Keratinocyte (primary cell): ENCODE measurements at regions not wholly inside any gene's neighbourhood (a gene's known extent, or its start where the extent isn't known, plus 50 kb on each side); places are given as distances from the start of the nearest gene placed in this dataset.

Experiments used
- DNase-seq: peaks from one replicate; pipeline ENCODE4 v3.0.0-alpha.2; 2011; ENCODE audit warnings: low read depth, missing footprints, low spot score
- FAIRE-seq: peaks from 2 replicates; lab custom pipeline; 2011; peaks lifted over from hg19 to GRCh38; lab: Jason Lieb, UNC
- H2AFZ ChIP-seq: 2 replicates; pipeline ENCODE4 v1.6.0; 2012; ENCODE audit warnings: low read length, control low read depth, inconsistent platforms; ENCODE audit not compliant: control insufficient read depth
- H3K27ac ChIP-seq: 2 replicates; pipeline ENCODE4 v1.5.1; 2011; ENCODE audit warnings: low read length; ENCODE audit not compliant: control insufficient read depth, insufficient read depth
- H3K27me3 ChIP-seq: 3 replicates; pipeline ENCODE4 v1.6.0; 2011; ENCODE audit warnings: low read length; ENCODE audit not compliant: control insufficient read depth, insufficient read depth; ENCODE audit errors: extremely low read depth
- H3K36me3 ChIP-seq, 2 experiments: 2 replicates in 1 of 2; 3 replicates in 1 of 2; pipeline ENCODE4 v1.5.1; 2011; ENCODE audit warnings: low read length in 2 of 2, mild to moderate bottlenecking in 1 of 2; ENCODE audit not compliant: control insufficient read depth in 2 of 2, insufficient read depth in 2 of 2; ENCODE audit errors: extremely low read depth in 1 of 2
- H3K4me1 ChIP-seq: 3 replicates; pipeline ENCODE4 v1.5.1; 2011; ENCODE audit warnings: low read length; ENCODE audit not compliant: control insufficient read depth, insufficient read depth; ENCODE audit errors: extremely low read depth
- H3K4me2 ChIP-seq: 3 replicates; pipeline ENCODE4 v1.6.0; 2011; ENCODE audit warnings: low read depth, low read length; ENCODE audit not compliant: control insufficient read depth, insufficient read depth; ENCODE audit errors: extremely low read depth
- H3K4me3 ChIP-seq, 3 experiments: fragments of 200-600 bp in 1 of 3; sonication (generic) in 1 of 3; 2 replicates in 2 of 3; 3 replicates in 1 of 3; pipeline ENCODE4 v1.5.1; 2011 to 2016; ENCODE audit warnings: low read length in 3 of 3, mild to moderate bottlenecking in 3 of 3, control low read depth in 2 of 3, inconsistent platforms in 1 of 3, low read depth in 1 of 3, mixed read lengths in 1 of 3, mixed run types in 1 of 3, moderate library complexity in 1 of 3; ENCODE audit not compliant: control insufficient read depth in 2 of 3, insufficient read depth in 2 of 3; ENCODE audit errors: extremely low read depth in 1 of 3
- H3K79me2 ChIP-seq: 2 replicates; pipeline ENCODE4 v1.6.0; 2012; ENCODE audit warnings: low read length; ENCODE audit not compliant: control insufficient read depth, insufficient read depth
- H3K9ac ChIP-seq: 3 replicates; pipeline ENCODE4 v1.6.0; 2011; ENCODE audit warnings: low read length; ENCODE audit not compliant: control insufficient read depth, insufficient read depth; ENCODE audit errors: extremely low read depth
- H3K9me1 ChIP-seq: 3 replicates; pipeline ENCODE4 v1.6.0; 2011; ENCODE audit warnings: low read length; ENCODE audit not compliant: control insufficient read depth, insufficient read depth; ENCODE audit errors: extremely low read depth
- H3K9me3 ChIP-seq: 2 replicates; pipeline ENCODE4 v1.5.1; 2012; ENCODE audit warnings: low read depth, low read length; ENCODE audit not compliant: control insufficient read depth
- H4K20me1 ChIP-seq: 3 replicates; pipeline ENCODE4 v1.6.0; 2011; ENCODE audit warnings: low read length; ENCODE audit not compliant: control insufficient read depth, insufficient read depth; ENCODE audit errors: extremely low read depth
- EZH2 ChIP-seq: IDR thresholded peaks from one replicate; pipeline ENCODE4 v1.6.1; 2012; ENCODE audit warnings: inconsistent platforms, mild to moderate bottlenecking, low read length, moderate library complexity
- dilution Hi-C: fragments of 300-500 bp; cut with MboI; formaldehyde crosslinking; loops from one replicate; pipeline ENCODE4 v1.7.0; 2020; ENCODE audit warnings: low sequenced_read_pairs; ENCODE audit not compliant: extremely low pct_ligation_motif_present
- TF ChIP-seq, protein P1 (sequence below), 3 experiments: IDR thresholded peaks in 1 of 3; conservative IDR thresholded peaks in 1 of 3; optimal IDR thresholded peaks in 1 of 3; 2 replicates in 2 of 3; 3 replicates in 1 of 3; pipeline versions ENCODE3 to v1.5.1; 2011; ENCODE audit warnings: low read length in 3 of 3, mild to moderate bottlenecking in 3 of 3, moderate library complexity in 2 of 3, control low read depth in 1 of 3, inconsistent platforms in 1 of 3; ENCODE audit not compliant: insufficient read depth in 2 of 3; ENCODE audit errors: extremely low read depth in 1 of 3

DNA sequence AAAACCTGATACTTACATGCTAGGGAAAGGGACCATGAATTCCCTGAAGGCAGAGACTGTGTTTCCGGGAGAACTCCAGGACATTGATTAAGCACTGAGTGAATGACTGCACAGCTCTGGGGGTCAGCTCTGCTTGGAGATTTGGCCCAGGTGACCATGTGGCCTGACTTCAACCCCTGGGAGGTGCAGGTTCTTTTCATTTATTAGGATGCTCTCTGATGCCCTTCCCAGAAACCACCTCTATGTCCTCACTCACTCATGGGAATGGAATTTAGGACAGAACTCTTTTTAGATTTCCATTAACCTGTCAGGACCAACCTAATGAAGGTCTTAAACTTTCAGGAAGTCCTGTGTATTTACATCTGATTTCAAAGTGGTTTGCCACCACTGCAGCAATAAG, 393.3 kb upstream of the ARGLU1 start:
- no peak overlapping the region for H3K9ac ChIP-seq
- no peak overlapping the region for H2AFZ ChIP-seq
- dilution Hi-C loops, result no loop called here
- no peak overlapping the region for H3K27ac ChIP-seq
- no peak overlapping the region for H3K4me3 ChIP-seq
- H4K20me1 ChIP-seq, result no peaks in the 10 kb centered on the region
- no peaks in the 10 kb centered on the region for H3K36me3 ChIP-seq
- DNase-seq, result no peak
- no peaks in the 10 kb centered on the region for H3K27me3 ChIP-seq
- H3K9me1 ChIP-seq, result no peaks in the 10 kb centered on the region
- H3K4me1 ChIP-seq, result no peaks in the 10 kb centered on the region
- no peaks in the 10 kb centered on the region for H3K9me3 ChIP-seq
- no peak for TF ChIP-seq EZH2
- TF ChIP-seq, protein P1, sequence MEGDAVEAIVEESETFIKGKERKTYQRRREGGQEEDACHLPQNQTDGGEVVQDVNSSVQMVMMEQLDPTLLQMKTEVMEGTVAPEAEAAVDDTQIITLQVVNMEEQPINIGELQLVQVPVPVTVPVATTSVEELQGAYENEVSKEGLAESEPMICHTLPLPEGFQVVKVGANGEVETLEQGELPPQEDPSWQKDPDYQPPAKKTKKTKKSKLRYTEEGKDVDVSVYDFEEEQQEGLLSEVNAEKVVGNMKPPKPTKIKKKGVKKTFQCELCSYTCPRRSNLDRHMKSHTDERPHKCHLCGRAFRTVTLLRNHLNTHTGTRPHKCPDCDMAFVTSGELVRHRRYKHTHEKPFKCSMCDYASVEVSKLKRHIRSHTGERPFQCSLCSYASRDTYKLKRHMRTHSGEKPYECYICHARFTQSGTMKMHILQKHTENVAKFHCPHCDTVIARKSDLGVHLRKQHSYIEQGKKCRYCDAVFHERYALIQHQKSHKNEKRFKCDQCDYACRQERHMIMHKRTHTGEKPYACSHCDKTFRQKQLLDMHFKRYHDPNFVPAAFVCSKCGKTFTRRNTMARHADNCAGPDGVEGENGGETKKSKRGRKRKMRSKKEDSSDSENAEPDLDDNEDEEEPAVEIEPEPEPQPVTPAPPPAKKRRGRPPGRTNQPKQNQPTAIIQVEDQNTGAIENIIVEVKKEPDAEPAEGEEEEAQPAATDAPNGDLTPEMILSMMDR (optimal IDR thresholded peaks at IDR 0.05 in 1 of 3, IDR thresholded peaks at IDR 0.05 in 1 of 3, conservative IDR thresholded peaks at IDR 0.05 in 1 of 3; ENCODE audit: extremely low read depth in 1 of 3, insufficient read depth in 2 of 3, low read length in 3 of 3), result no peak
- H3K79me2 ChIP-seq, result no peaks in the 10 kb centered on the region
- FAIRE-seq, result no peak
- no peak overlapping the region for H3K4me2 ChIP-seq

DNA sequence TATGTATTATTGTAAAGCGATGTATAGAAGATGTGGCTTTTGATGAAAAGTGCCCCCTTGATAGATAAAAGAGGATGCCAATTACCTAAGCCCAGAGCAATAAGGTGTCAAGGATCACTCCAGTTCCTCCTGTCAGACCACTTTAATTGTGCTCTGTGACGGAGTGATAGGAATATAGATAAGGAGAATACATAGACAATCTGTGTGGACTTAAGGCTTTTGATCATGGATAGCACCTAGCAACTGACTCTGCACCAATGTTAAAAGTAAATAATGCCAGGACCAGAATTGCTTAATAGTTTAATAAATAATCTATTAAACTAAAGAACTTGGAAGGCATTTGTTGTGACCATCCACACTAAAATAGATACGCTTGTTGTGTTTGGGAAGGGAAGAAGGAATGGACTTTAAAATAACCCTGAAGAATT, 390.7 kb upstream of the ARGLU1 start:
- Histone ChIP-seq H2AFZ (no peak overlapping the region), H3K27me3 (no peaks in the 10 kb centered on the region), H3K79me2 (no peaks in the 10 kb centered on the region), H4K20me1 (no peaks in the 10 kb centered on the region), H3K9ac (no peak overlapping the region), H3K9me3 (no peaks in the 10 kb centered on the region), H3K4me1 (no peaks in the 10 kb centered on the region), H3K4me3 (no peak overlapping the region), H3K9me1 (no peaks in the 10 kb centered on the region), H3K27ac (no peak overlapping the region), H3K4me2 (no peak overlapping the region), H3K36me3 (no peaks in the 10 kb centered on the region)
- FAIRE-seq, result no peak
- dilution Hi-C loops, result no loop called here
- TF ChIP-seq, protein P1 (optimal IDR thresholded peaks at IDR 0.05 in 1 of 3, IDR thresholded peaks at IDR 0.05 in 1 of 3, conservative IDR thresholded peaks at IDR 0.05 in 1 of 3; ENCODE audit: extremely low read depth in 1 of 3, insufficient read depth in 2 of 3, low read length in 3 of 3), result no peak
- TF ChIP-seq EZH2, result no peak
- no peak for DNase-seq
